GM12865 (cell line): ENCODE measurements at regions not wholly inside any gene's neighbourhood (a gene's known extent, or its start where the extent isn't known, plus 50 kb on each side); places are given as distances from the start of the nearest gene placed in this dataset.

Experiments
- DNase-seq: peaks from one replicate; pipeline ENCODE4 v3.0.0; 2010; ENCODE audit warnings: low read depth
- H3K4me3 ChIP-seq: 2 replicates; pipeline ENCODE4 v1.5.1; 2011; ENCODE audit warnings: mild to moderate bottlenecking, low read depth, low read length, control low read depth
- TF ChIP-seq, protein P1 (sequence below): IDR thresholded peaks from 2 replicates; pipeline ENCODE4 v1.5.1; 2011; ENCODE audit warnings: low read length, control low read depth, low read depth, inconsistent platforms; ENCODE audit not compliant: insufficient read depth; ENCODE audit errors: missing control alignments

- no peak overlapping the region for H3K4me3 ChIP-seq
- TF ChIP-seq, protein P1, sequence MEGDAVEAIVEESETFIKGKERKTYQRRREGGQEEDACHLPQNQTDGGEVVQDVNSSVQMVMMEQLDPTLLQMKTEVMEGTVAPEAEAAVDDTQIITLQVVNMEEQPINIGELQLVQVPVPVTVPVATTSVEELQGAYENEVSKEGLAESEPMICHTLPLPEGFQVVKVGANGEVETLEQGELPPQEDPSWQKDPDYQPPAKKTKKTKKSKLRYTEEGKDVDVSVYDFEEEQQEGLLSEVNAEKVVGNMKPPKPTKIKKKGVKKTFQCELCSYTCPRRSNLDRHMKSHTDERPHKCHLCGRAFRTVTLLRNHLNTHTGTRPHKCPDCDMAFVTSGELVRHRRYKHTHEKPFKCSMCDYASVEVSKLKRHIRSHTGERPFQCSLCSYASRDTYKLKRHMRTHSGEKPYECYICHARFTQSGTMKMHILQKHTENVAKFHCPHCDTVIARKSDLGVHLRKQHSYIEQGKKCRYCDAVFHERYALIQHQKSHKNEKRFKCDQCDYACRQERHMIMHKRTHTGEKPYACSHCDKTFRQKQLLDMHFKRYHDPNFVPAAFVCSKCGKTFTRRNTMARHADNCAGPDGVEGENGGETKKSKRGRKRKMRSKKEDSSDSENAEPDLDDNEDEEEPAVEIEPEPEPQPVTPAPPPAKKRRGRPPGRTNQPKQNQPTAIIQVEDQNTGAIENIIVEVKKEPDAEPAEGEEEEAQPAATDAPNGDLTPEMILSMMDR: no peak
- no peak for DNase-seq
These were observed 115.3 kb upstream of the GMDS start for GRCh38 chr6:2360716-2361115.

DNA sequence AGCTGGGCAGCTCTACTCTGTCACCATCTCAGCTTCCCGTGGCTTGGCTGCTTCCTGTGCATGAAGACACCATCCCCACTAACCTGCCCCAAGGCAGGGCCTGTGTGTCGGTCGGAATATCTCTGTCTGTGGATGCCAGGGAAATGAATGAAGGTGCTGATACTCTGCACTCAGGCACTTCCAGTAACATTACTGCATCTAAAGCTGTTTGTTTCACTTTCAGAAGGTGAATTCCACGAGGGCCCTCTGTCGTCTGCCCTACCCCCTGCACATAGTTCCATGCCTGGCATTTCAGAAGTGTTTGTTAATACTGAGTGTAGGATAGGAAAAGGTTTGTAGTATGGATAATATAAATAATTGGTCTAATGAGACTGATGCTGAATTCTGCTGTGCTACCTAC is 114.7 kb upstream of the GMDS start:
- TF ChIP-seq, protein P1: no peak
- no peak overlapping the region for H3K4me3 ChIP-seq
- DNase-seq: no peak

GRCh38 chr6:2355150-2355549 is 109.7 kb upstream of the GMDS start:
- TF ChIP-seq, protein P1: no peak
- H3K4me3 ChIP-seq: no peak overlapping the region
- DNase-seq: no peak

- H3K4me3 ChIP-seq: no peak overlapping the region
- no peak for DNase-seq
- TF ChIP-seq, protein P1: no peak
These were observed 108.7 kb upstream of the GMDS start for GRCh38 chr6:2354138-2354491.

DNA sequence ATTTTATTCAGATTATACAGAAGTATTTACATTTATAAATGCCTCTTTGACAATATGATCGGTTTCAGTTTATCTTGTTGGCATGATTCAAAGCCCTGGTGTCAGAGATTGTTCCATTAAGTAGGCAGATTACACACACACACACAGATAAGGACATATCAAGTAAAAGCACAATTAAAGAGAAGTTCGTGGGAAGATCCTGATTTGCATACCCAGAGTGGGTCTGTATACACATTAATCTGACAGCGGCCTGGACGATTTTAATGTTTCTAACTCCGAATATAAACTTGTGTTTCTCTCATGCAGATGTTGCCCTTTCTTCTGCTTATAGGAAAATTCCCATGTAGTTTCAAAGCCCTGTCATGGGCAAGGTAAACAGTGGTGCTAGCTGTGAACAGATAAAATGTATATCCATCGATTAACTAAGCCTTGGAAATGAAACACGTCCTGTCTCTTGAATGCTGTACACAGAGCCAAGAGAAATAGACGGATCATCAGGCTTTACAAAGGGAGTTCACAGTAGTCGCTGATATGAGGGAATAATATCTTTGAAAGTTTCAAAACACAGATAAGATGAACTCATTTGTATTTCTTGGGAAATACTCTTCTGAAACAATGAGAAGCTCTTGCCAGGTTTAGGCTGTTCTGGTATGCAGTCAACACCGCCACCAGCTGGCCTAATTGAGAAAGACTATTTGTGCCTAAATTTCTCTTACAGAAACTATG is 108.2 kb upstream of the GMDS start:
- DNase-seq: peak; percentile 73
- TF ChIP-seq, protein P1: peak; percentile 68
- H3K4me3 ChIP-seq: no peak overlapping the region

- no peak for DNase-seq
- TF ChIP-seq, protein P1: no peak
- no peak overlapping the region for H3K4me3 ChIP-seq
These were observed 106.5 kb upstream of the GMDS start for GRCh38 chr6:2351807-2352431.
